ENCODE measurements at regions not wholly inside any gene's neighbourhood (a gene's known extent, or its start where the extent isn't known, plus 50 kb on each side); places are given as distances from the start of the nearest gene placed in this dataset.
A peak's percentile ranks its signal among the peaks of the same experiment; 100 is the strongest.

GRCh38 chr17:71500761-71501555, 619.9 kb upstream of the SOX9 start:
- no peak overlapping the region for H3K4me3 ChIP-seq (ENCODE audit: low read depth, low read length)
- no peak for DNase-seq (ENCODE audit: low read depth)
- TF ChIP-seq CTCF (IDR thresholded peaks at IDR 0.05; ENCODE audit: insufficient read depth, low read depth, low read length) = no peak

GRCh38 chr17:71501711-71502110, 619.1 kb upstream of the SOX9 start:
- DNase-seq (ENCODE audit: low read depth) = no peak
- no peak for TF ChIP-seq CTCF (IDR thresholded peaks at IDR 0.05; ENCODE audit: insufficient read depth, low read depth, low read length)
- no peak overlapping the region for H3K4me3 ChIP-seq (ENCODE audit: low read depth, low read length)

- peak; percentile 13 for DNase-seq (ENCODE audit: low read depth)
- no peak overlapping the region for H3K4me3 ChIP-seq (ENCODE audit: low read depth, low read length)
- no peak for TF ChIP-seq CTCF (IDR thresholded peaks at IDR 0.05; ENCODE audit: insufficient read depth, low read depth, low read length)
Observed at GRCh38 chr17:71502443-71502842, 618.4 kb upstream of the SOX9 start.

- DNase-seq (ENCODE audit: low read depth) = no peak
- no peak overlapping the region for H3K4me3 ChIP-seq (ENCODE audit: low read depth, low read length)
- TF ChIP-seq CTCF (IDR thresholded peaks at IDR 0.05; ENCODE audit: insufficient read depth, low read depth, low read length) = no peak
Observed at GRCh38 chr17:71503710-71504465, 616.9 kb upstream of the SOX9 start.

GRCh38 chr17:71505200-71505599, 615.6 kb upstream of the SOX9 start:
- no peak overlapping the region for H3K4me3 ChIP-seq (ENCODE audit: low read depth, low read length)

GRCh38 chr17:71505981-71506380, 614.8 kb upstream of the SOX9 start:
- no peak overlapping the region for H3K4me3 ChIP-seq (ENCODE audit: low read depth, low read length)
- TF ChIP-seq CTCF (IDR thresholded peaks at IDR 0.05; ENCODE audit: insufficient read depth, low read depth, low read length) = no peak
- DNase-seq (ENCODE audit: low read depth) = no peak

More at GRCh38 chr17:71505200-71505599, 615.6 kb upstream of the SOX9 start:
- peak; percentile 27 for DNase-seq (ENCODE audit: low read depth)
- no peak for TF ChIP-seq CTCF (IDR thresholded peaks at IDR 0.05; ENCODE audit: insufficient read depth, low read depth, low read length)

All from fibroblast of villous mesenchyme (primary cell).